ENCODE measurements at regions not wholly inside any gene's neighbourhood (a gene's known extent, or its start where the extent isn't known, plus 50 kb on each side); places are given as distances from the start of the nearest gene placed in this dataset.

GRCh38 chr18:11320986-11321385, 171.6 kb upstream of the PIEZO2 start:
- no peak for DNase-seq (ENCODE audit: low read depth in 2 of 2)

- no peak for DNase-seq (ENCODE audit: low read depth in 2 of 2)
Measured at GRCh38 chr18:11316546-11316945, 167.2 kb upstream of the PIEZO2 start.

- DNase-seq (ENCODE audit: low read depth in 2 of 2), result no peak
Measured at GRCh38 chr18:11310476-11311086, 161.2 kb upstream of the PIEZO2 start.

GRCh38 chr18:11309172-11309571, 159.8 kb upstream of the PIEZO2 start:
- no peak for DNase-seq (ENCODE audit: low read depth in 2 of 2)

GRCh38 chr18:11308499-11308898, 159.1 kb upstream of the PIEZO2 start:
- DNase-seq (ENCODE audit: low read depth in 2 of 2), result no peak

GRCh38 chr18:11307716-11308115, 158.3 kb upstream of the PIEZO2 start:
- DNase-seq (ENCODE audit: low read depth in 2 of 2), result no peak

- DNase-seq (ENCODE audit: low read depth in 2 of 2), result no peak
Measured at GRCh38 chr18:11305507-11305906, 156.1 kb upstream of the PIEZO2 start.

- no peak for DNase-seq (ENCODE audit: low read depth in 2 of 2)
Measured at GRCh38 chr18:11304928-11305327, 155.6 kb upstream of the PIEZO2 start.

GRCh38 chr18:11296946-11297345, 147.6 kb upstream of the PIEZO2 start:
- DNase-seq (ENCODE audit: low read depth in 2 of 2), result no peak

- no peak for DNase-seq (ENCODE audit: low read depth in 2 of 2)
Measured at GRCh38 chr18:11293794-11294193, 144.4 kb upstream of the PIEZO2 start.

- no peak for DNase-seq (ENCODE audit: low read depth in 2 of 2)
Measured at GRCh38 chr18:11290786-11291185, 141.4 kb upstream of the PIEZO2 start.

GRCh38 chr18:11289248-11289647, 139.9 kb upstream of the PIEZO2 start:
- no peak for DNase-seq (ENCODE audit: low read depth in 2 of 2)

- DNase-seq (ENCODE audit: low read depth in 2 of 2), result no peak
Measured at GRCh38 chr18:11288401-11288800, 139.0 kb upstream of the PIEZO2 start.

- no peak for DNase-seq (ENCODE audit: low read depth in 2 of 2)
Measured at GRCh38 chr18:11286431-11286830, 137.1 kb upstream of the PIEZO2 start.

- no peak for DNase-seq (ENCODE audit: low read depth in 2 of 2)
Measured at GRCh38 chr18:11284811-11285210, 135.4 kb upstream of the PIEZO2 start.

- DNase-seq (ENCODE audit: low read depth in 2 of 2), result no peak
Measured at GRCh38 chr18:11284349-11284748, 135.0 kb upstream of the PIEZO2 start.

GRCh38 chr18:11283479-11284161, 134.3 kb upstream of the PIEZO2 start:
- no peak for DNase-seq (ENCODE audit: low read depth in 2 of 2)

- no peak for DNase-seq (ENCODE audit: low read depth in 2 of 2)
Measured at GRCh38 chr18:11279461-11279860, 130.1 kb upstream of the PIEZO2 start.

GRCh38 chr18:11276678-11277077, 127.3 kb upstream of the PIEZO2 start:
- no peak for DNase-seq (ENCODE audit: low read depth in 2 of 2)

- DNase-seq (ENCODE audit: low read depth in 2 of 2), result no peak
Measured at GRCh38 chr18:11274144-11274794, 124.9 kb upstream of the PIEZO2 start.

- DNase-seq (ENCODE audit: low read depth in 2 of 2), result no peak
Measured at GRCh38 chr18:11272516-11272915, 123.1 kb upstream of the PIEZO2 start.

- DNase-seq (ENCODE audit: low read depth in 2 of 2), result no peak
Measured at GRCh38 chr18:11271954-11272353, 122.6 kb upstream of the PIEZO2 start.

- no peak for DNase-seq (ENCODE audit: low read depth in 2 of 2)
Measured at GRCh38 chr18:11269257-11269656, 119.9 kb upstream of the PIEZO2 start.

All from activated CD8-positive, alpha-beta memory T cell treated with anti-CD3 and anti-CD28 coated beads for 4 hours (primary cell).